ENCODE measurements at regions not wholly inside any gene's neighbourhood (a gene's known extent, or its start where the extent isn't known, plus 50 kb on each side); places are given as distances from the start of the nearest gene placed in this dataset.

DNA sequence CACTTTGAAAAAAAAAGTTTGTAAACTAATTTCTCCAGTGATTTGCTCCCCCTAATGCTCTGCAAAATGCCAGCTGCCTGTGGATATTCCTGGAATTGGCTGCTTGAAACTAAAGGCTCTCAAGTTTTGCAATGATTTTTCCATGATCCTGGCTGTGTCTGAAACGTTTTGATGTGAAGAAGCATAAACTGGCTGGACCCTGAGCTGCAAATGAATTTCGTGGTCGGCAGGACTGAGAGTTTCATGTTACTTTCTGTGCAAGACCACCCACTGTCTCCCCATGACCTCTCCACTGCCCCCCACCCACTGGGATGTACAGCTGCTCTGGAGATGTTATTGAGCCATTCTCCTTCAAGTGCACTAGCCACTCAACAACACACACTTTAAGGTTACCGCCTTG lies 171.3 kb upstream of the SSTR4 start:
- no peak overlapping the region for H3K4me3 ChIP-seq
- H3K4me1 ChIP-seq (ENCODE audit: control insufficient read depth, insufficient read depth, low read length) = no peaks in the 10 kb centered on the region
- H4K20me1 ChIP-seq (ENCODE audit: control insufficient read depth, insufficient read depth) = no peaks in the 10 kb centered on the region
- H3K27me3 ChIP-seq (replicated peaks in 1 of 2; ENCODE audit: control insufficient read depth in 2 of 2, insufficient read depth in 2 of 2, low read length in 1 of 2) = no peaks in the 10 kb centered on the region; a peak in 1 of 4 replicates
- no TSS peak for BruUV-seq (replicated peaks)
- no peaks in the 10 kb centered on the region for H3K9me3 ChIP-seq (replicated peaks; ENCODE audit: control insufficient read depth, insufficient read depth, low read length)
- TF ChIP-seq, protein P1, sequence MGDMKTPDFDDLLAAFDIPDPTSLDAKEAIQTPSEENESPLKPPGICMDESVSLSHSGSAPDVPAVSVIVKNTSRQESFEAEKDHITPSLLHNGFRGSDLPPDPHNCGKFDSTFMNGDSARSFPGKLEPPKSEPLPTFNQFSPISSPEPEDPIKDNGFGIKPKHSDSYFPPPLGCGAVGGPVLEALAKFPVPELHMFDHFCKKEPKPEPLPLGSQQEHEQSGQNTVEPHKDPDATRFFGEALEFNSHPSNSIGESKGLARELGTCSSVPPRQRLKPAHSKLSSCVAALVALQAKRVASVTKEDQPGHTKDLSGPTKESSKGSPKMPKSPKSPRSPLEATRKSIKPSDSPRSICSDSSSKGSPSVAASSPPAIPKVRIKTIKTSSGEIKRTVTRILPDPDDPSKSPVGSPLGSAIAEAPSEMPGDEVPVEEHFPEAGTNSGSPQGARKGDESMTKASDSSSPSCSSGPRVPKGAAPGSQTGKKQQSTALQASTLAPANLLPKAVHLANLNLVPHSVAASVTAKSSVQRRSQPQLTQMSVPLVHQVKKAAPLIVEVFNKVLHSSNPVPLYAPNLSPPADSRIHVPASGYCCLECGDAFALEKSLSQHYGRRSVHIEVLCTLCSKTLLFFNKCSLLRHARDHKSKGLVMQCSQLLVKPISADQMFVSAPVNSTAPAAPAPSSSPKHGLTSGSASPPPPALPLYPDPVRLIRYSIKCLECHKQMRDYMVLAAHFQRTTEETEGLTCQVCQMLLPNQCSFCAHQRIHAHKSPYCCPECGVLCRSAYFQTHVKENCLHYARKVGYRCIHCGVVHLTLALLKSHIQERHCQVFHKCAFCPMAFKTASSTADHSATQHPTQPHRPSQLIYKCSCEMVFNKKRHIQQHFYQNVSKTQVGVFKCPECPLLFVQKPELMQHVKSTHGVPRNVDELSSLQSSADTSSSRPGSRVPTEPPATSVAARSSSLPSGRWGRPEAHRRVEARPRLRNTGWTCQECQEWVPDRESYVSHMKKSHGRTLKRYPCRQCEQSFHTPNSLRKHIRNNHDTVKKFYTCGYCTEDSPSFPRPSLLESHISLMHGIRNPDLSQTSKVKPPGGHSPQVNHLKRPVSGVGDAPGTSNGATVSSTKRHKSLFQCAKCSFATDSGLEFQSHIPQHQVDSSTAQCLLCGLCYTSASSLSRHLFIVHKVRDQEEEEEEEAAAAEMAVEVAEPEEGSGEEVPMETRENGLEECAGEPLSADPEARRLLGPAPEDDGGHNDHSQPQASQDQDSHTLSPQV (IDR thresholded peaks at IDR 0.05) = no peak
- TF ChIP-seq FOXK2 (IDR thresholded peaks at IDR 0.05) (no peak), ETV6 (conservative IDR thresholded peaks at IDR 0.05 in 1 of 2, IDR thresholded peaks at IDR 0.05 in 1 of 2; ENCODE audit: borderline replicate concordance in 1 of 2, low read depth in 1 of 2) (no peak), SMC3 (IDR thresholded peaks at IDR 0.05; ENCODE audit: borderline replicate concordance, low read length) (no peak), STAT1 (conservative IDR thresholded peaks at IDR 0.05) (no peak), NFYA (IDR thresholded peaks at IDR 0.05; ENCODE audit: borderline replicate concordance, low read depth, low read length) (no peak), TBL1XR1 (IDR thresholded peaks at IDR 0.05; ENCODE audit: low read depth, low read length) (no peak), NFXL1 (IDR thresholded peaks at IDR 0.05; ENCODE audit: borderline replicate concordance) (no peak), KAT2A (conservative IDR thresholded peaks at IDR 0.05; ENCODE audit: control insufficient read depth, low read depth, low read length) (no peak), POU2F2 (IDR thresholded peaks at IDR 0.05; ENCODE audit: borderline replicate concordance, low read depth, low read length) (no peak), IKZF2 (IDR thresholded peaks at IDR 0.05) (no peak), ZNF274 (IDR thresholded peaks at IDR 0.05; ENCODE audit: insufficient read depth, insufficient read length) (no peak), KDM1A (IDR thresholded peaks at IDR 0.05; ENCODE audit: borderline replicate concordance) (no peak), TCF12 (IDR thresholded peaks at IDR 0.05; ENCODE audit: low read depth, low read length) (no peak), ZZZ3 (IDR thresholded peaks at IDR 0.05; ENCODE audit: control insufficient read depth, insufficient read length, low read depth) (no peak)
- TF ChIP-seq, protein P2, sequence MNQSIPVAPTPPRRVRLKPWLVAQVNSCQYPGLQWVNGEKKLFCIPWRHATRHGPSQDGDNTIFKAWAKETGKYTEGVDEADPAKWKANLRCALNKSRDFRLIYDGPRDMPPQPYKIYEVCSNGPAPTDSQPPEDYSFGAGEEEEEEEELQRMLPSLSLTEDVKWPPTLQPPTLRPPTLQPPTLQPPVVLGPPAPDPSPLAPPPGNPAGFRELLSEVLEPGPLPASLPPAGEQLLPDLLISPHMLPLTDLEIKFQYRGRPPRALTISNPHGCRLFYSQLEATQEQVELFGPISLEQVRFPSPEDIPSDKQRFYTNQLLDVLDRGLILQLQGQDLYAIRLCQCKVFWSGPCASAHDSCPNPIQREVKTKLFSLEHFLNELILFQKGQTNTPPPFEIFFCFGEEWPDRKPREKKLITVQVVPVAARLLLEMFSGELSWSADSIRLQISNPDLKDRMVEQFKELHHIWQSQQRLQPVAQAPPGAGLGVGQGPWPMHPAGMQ (IDR thresholded peaks at IDR 0.05; ENCODE audit: borderline replicate concordance) = no peak
- TF ChIP-seq, protein P3, sequence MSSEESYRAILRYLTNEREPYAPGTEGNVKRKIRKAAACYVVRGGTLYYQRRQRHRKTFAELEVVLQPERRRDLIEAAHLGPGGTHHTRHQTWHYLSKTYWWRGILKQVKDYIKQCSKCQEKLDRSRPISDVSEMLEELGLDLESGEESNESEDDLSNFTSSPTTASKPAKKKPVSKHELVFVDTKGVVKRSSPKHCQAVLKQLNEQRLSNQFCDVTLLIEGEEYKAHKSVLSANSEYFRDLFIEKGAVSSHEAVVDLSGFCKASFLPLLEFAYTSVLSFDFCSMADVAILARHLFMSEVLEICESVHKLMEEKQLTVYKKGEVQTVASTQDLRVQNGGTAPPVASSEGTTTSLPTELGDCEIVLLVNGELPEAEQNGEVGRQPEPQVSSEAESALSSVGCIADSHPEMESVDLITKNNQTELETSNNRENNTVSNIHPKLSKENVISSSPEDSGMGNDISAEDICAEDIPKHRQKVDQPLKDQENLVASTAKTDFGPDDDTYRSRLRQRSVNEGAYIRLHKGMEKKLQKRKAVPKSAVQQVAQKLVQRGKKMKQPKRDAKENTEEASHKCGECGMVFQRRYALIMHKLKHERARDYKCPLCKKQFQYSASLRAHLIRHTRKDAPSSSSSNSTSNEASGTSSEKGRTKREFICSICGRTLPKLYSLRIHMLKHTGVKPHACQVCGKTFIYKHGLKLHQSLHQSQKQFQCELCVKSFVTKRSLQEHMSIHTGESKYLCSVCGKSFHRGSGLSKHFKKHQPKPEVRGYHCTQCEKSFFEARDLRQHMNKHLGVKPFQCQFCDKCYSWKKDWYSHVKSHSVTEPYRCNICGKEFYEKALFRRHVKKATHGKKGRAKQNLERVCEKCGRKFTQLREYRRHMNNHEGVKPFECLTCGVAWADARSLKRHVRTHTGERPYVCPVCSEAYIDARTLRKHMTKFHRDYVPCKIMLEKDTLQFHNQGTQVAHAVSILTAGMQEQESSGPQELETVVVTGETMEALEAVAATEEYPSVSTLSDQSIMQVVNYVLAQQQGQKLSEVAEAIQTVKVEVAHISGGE (CRISPR knock-in tag; IDR thresholded peaks at IDR 0.05) = no peak
- DNase-seq (ENCODE audit: low read depth, low spot score) = no peak
- no peak for ATAC-seq
- ChIA-PET POLR2A (no interaction called here), SMC1A (ENCODE audit: uncharacterized antibody, unreplicated experiment) (no interaction called here), RAD21 (ENCODE audit: unreplicated experiment) (no interaction called here), CTCF (interaction anchor here (1.4 kb wide), 1 partner anchor 12 kb away, joined by 4 read pairs; no protein-coding TSS in a partner anchor)
- no peaks in the 10 kb centered on the region for H3K79me2 ChIP-seq (ENCODE audit: control insufficient read depth, insufficient read depth, low read length)
- intact Hi-C loops (cut with micrococcal nuclease; ENCODE audit: unreplicated experiment) (no loop called here), in situ Hi-C loops (cut with MboI) (no loop called here)
- no peak overlapping the region for H3K4me2 ChIP-seq (ENCODE audit: control insufficient read depth, insufficient read depth)
- 25% methylated on average over 4 of the region's 4 CpGs for WGBS (ENCODE audit: insufficient coverage, insufficient replicate concordance, low lambda C conversion rate, missing lambda C conversion rate)
- H3K9ac ChIP-seq (ENCODE audit: control insufficient read depth, insufficient read depth, low read length) = no peak overlapping the region
- no peak for FAIRE-seq
- H2AFZ ChIP-seq (ENCODE audit: control insufficient read depth, low read depth, low read length) = no peak overlapping the region
- H3K36me3 ChIP-seq (ENCODE audit: control insufficient read depth in 2 of 2, insufficient read depth in 2 of 2, low read length in 1 of 2) = no peaks in the 10 kb centered on the region
- no peak overlapping the region for H3K27ac ChIP-seq (ENCODE audit: control insufficient read depth, insufficient read depth)

Data from GM12878 (cell line).